SK-N-SH (cell line): ENCODE measurements at regions not wholly inside any gene's neighbourhood (a gene's known extent, or its start where the extent isn't known, plus 50 kb on each side); places are given as distances from the start of the nearest gene placed in this dataset.

Experiments used
- CTCF ChIA-PET: fragments of 300-600, 350-600 bp; formaldehyde crosslinking; extraction: SDS; loops from one replicate; lab custom pipeline; 2021; lab: Yijun Ruan, JAX
- POLR2A ChIA-PET: fragments of 350-600 bp; sonication (Branson Sonifier 250); formaldehyde crosslinking; extraction: SDS; loops from one replicate; lab custom pipeline; 2020; ENCODE audit warnings: antibody characterized with exemption, inconsistent platforms; lab: Yijun Ruan, JAX
- DNase-seq: peaks from one replicate; pipeline ENCODE4 v3.0.0; 2012
- H2AFZ ChIP-seq: fragments of 200-600 bp; sonication (generic); 2 replicates; pipeline ENCODE4 v1.8.1; 2016; ENCODE audit warnings: antibody characterized with exemption, mild to moderate bottlenecking, low read depth
- H3F3A ChIP-seq: fragments of 200-600 bp; sonication (generic); replicated peaks from 2 replicates; pipeline ENCODE3; 2016; ENCODE audit warnings: antibody characterized with exemption, mild to moderate bottlenecking; ENCODE audit not compliant: insufficient read depth
- H3K27ac ChIP-seq, 2 experiments: fragments of 200-500 bp in 1 of 2; fragments of 200-600 bp in 1 of 2; sonication (Bioruptor generic) in 1 of 2; sonication (generic), shearing (Covaris generic) in 1 of 2; 2 replicates each; pipeline versions ENCODE4 v1.5.1 to v1.6.1; 2014 to 2016; ENCODE audit warnings: low read depth in 2 of 2, inconsistent platforms in 1 of 2, low read length in 1 of 2, mild to moderate bottlenecking in 1 of 2, mixed read lengths in 1 of 2
- H3K27me3 ChIP-seq: fragments of 200-600 bp; sonication (generic), shearing (Covaris generic); 2 replicates; pipeline ENCODE4 v1.6.1; 2016; ENCODE audit warnings: mixed run types; ENCODE audit not compliant: insufficient read depth
- H3K36me3 ChIP-seq, 2 experiments: fragments of 200-500 bp in 1 of 2; fragments of 200-600 bp in 1 of 2; sonication (Bioruptor generic) in 1 of 2; sonication (generic) in 1 of 2; replicated peaks in 1 of 2; 2 replicates each; pipeline versions ENCODE3 to v1.5.1; 2014 to 2016; ENCODE audit warnings: low read length in 1 of 2, mild to moderate bottlenecking in 1 of 2; ENCODE audit not compliant: insufficient read depth in 2 of 2, control insufficient read depth in 1 of 2
- H3K4me1 ChIP-seq, 2 experiments: fragments of 200-500 bp in 1 of 2; fragments of 200-600 bp in 1 of 2; sonication (Bioruptor generic) in 1 of 2; sonication (generic), shearing (Covaris generic) in 1 of 2; 2 replicates each; pipeline versions ENCODE4 v1.5.1 to v1.6.1; 2014 to 2016; ENCODE audit warnings: low read depth in 1 of 2, low read length in 1 of 2, mixed run types in 1 of 2; ENCODE audit not compliant: insufficient read depth in 2 of 2, control insufficient read depth in 1 of 2
- H3K4me2 ChIP-seq: fragments of 200-600 bp; sonication (generic), shearing (Covaris generic); 2 replicates; pipeline ENCODE4 v1.6.1; 2017; ENCODE audit warnings: mixed run types
- H3K4me3 ChIP-seq, 2 experiments: fragments of 200-500 bp in 1 of 2; fragments of 200-600 bp in 1 of 2; sonication (Bioruptor generic) in 1 of 2; sonication (generic), shearing (Covaris generic) in 1 of 2; 2 replicates each; pipeline versions ENCODE4 v1.5.1 to v1.8.1; 2014 to 2016; ENCODE audit warnings: low read depth in 2 of 2, inconsistent platforms in 1 of 2, low read length in 1 of 2, mild to moderate bottlenecking in 1 of 2, mixed read lengths in 1 of 2, moderate library complexity in 1 of 2
- H3K79me2 ChIP-seq: fragments of 200-600 bp; sonication (generic); 2 replicates; pipeline ENCODE4 v1.8.1; 2017; ENCODE audit warnings: mild to moderate bottlenecking; ENCODE audit not compliant: insufficient read depth
- H3K9ac ChIP-seq: fragments of 200-600 bp; sonication (generic); 2 replicates; pipeline ENCODE4 v1.6.1; 2017; ENCODE audit warnings: mixed run types
- H3K9me2 ChIP-seq: fragments of 200-600 bp; sonication (generic); 2 replicates; pipeline ENCODE4 v1.6.1; 2017; ENCODE audit warnings: mixed run types
- H3K9me3 ChIP-seq: fragments of 200-600 bp; sonication (generic); 2 replicates; pipeline ENCODE4 v1.6.1; 2017; ENCODE audit warnings: mixed run types, mild to moderate bottlenecking, moderate library complexity
- H4K20me1 ChIP-seq: fragments of 200-600 bp; sonication (generic); 2 replicates; pipeline ENCODE4 v1.6.1; 2017; ENCODE audit warnings: mild to moderate bottlenecking, mixed run types; ENCODE audit not compliant: insufficient read depth
- EP300 ChIP-seq, 2 experiments: IDR thresholded peaks; 2 replicates each; pipeline versions ENCODE4 v1.4.0 to v1.6.1; 2012; ENCODE audit warnings: borderline replicate concordance in 1 of 2, low read depth in 1 of 2, low read length in 1 of 2
- FOXM1 ChIP-seq: IDR thresholded peaks from 2 replicates; pipeline ENCODE4 v1.4.0; 2012; ENCODE audit warnings: low read depth, mild to moderate bottlenecking
- MEF2A ChIP-seq: IDR thresholded peaks from 2 replicates; pipeline ENCODE4 v1.4.0; 2012; ENCODE audit warnings: low read depth, borderline replicate concordance
- MXI1 ChIP-seq: IDR thresholded peaks from 2 replicates; pipeline ENCODE4 v1.6.1; 2012; ENCODE audit warnings: mild to moderate bottlenecking, low read depth, low read length, improper control_type of control experiment
- TAF1 ChIP-seq: IDR thresholded peaks from 2 replicates; pipeline ENCODE4 v1.6.1; 2012; ENCODE audit warnings: low read depth, mild to moderate bottlenecking, low read length, moderate library complexity, borderline replicate concordance
- WGBS: methylation state at CpG from one replicate; pipeline ENCODE4 v1.1.6; 2017; ENCODE audit warnings: low lambda C conversion rate; 5-methylcytosine and 5-hydroxymethylcytosine counted together
- TF ChIP-seq, protein P1 (sequence below): IDR thresholded peaks from 2 replicates; pipeline ENCODE4 v1.4.0; 2012; ENCODE audit warnings: low read depth, borderline replicate concordance
- TF ChIP-seq, protein P2 (sequence below): fragments of 150-350 bp; IDR thresholded peaks from 2 replicates; pipeline ENCODE4 v1.6.1; 2016; ENCODE audit warnings: mild to moderate bottlenecking, low read depth, low read length
- TF ChIP-seq, protein P3 (sequence below): IDR thresholded peaks from 2 replicates; pipeline ENCODE4 v1.4.0; 2012; ENCODE audit warnings: low read depth
- TF ChIP-seq, protein P4 (sequence below): IDR thresholded peaks from 2 replicates; pipeline ENCODE4 v1.6.1; 2012; ENCODE audit warnings: mild to moderate bottlenecking, low read depth, low read length, moderate library complexity
- TF ChIP-seq, protein P5 (sequence below): fragments of 200-600 bp; sonication (generic); IDR thresholded peaks from 2 replicates; pipeline ENCODE4 v1.6.1; 2017; ENCODE audit warnings: antibody characterized with exemption, mild to moderate bottlenecking, moderate library complexity

DNA sequence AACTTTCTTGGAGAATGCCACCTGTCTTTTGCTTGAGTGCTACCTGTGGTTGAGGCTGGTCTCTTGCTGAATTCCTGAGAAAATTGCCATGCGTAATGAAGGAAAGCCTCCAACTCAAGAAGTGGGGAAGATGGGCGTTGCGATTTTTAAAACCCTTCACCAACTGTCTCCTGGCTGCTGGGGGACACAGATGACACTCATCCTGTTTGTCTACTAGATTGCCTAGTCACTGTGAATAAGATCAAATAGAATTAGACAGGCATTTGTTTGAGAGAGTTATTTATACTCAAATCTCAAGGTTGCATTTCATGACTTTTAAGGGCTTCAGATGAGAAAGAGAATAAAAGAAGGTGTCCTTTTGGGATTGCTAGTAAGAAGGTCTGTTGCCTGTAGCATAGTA, 84.3 kb upstream of the MTPN start:
- TF ChIP-seq MXI1 (no peak), EP300 (IDR thresholded peaks at IDR 0.05; ENCODE audit: borderline replicate concordance in 1 of 2, low read depth in 1 of 2, low read length in 1 of 2) (no peak), TAF1 (no peak), FOXM1 (no peak), MEF2A (no peak)
- TF ChIP-seq, protein P1, sequence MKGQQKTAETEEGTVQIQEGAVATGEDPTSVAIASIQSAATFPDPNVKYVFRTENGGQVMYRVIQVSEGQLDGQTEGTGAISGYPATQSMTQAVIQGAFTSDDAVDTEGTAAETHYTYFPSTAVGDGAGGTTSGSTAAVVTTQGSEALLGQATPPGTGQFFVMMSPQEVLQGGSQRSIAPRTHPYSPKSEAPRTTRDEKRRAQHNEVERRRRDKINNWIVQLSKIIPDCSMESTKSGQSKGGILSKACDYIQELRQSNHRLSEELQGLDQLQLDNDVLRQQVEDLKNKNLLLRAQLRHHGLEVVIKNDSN, result no peak
- TF ChIP-seq, protein P2, sequence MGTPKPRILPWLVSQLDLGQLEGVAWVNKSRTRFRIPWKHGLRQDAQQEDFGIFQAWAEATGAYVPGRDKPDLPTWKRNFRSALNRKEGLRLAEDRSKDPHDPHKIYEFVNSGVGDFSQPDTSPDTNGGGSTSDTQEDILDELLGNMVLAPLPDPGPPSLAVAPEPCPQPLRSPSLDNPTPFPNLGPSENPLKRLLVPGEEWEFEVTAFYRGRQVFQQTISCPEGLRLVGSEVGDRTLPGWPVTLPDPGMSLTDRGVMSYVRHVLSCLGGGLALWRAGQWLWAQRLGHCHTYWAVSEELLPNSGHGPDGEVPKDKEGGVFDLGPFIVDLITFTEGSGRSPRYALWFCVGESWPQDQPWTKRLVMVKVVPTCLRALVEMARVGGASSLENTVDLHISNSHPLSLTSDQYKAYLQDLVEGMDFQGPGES, result no peak
- TF ChIP-seq, protein P3, sequence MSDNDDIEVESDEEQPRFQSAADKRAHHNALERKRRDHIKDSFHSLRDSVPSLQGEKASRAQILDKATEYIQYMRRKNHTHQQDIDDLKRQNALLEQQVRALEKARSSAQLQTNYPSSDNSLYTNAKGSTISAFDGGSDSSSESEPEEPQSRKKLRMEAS, result no peak
- TF ChIP-seq, protein P4, sequence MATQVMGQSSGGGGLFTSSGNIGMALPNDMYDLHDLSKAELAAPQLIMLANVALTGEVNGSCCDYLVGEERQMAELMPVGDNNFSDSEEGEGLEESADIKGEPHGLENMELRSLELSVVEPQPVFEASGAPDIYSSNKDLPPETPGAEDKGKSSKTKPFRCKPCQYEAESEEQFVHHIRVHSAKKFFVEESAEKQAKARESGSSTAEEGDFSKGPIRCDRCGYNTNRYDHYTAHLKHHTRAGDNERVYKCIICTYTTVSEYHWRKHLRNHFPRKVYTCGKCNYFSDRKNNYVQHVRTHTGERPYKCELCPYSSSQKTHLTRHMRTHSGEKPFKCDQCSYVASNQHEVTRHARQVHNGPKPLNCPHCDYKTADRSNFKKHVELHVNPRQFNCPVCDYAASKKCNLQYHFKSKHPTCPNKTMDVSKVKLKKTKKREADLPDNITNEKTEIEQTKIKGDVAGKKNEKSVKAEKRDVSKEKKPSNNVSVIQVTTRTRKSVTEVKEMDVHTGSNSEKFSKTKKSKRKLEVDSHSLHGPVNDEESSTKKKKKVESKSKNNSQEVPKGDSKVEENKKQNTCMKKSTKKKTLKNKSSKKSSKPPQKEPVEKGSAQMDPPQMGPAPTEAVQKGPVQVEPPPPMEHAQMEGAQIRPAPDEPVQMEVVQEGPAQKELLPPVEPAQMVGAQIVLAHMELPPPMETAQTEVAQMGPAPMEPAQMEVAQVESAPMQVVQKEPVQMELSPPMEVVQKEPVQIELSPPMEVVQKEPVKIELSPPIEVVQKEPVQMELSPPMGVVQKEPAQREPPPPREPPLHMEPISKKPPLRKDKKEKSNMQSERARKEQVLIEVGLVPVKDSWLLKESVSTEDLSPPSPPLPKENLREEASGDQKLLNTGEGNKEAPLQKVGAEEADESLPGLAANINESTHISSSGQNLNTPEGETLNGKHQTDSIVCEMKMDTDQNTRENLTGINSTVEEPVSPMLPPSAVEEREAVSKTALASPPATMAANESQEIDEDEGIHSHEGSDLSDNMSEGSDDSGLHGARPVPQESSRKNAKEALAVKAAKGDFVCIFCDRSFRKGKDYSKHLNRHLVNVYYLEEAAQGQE, result no peak
- TF ChIP-seq, protein P5, sequence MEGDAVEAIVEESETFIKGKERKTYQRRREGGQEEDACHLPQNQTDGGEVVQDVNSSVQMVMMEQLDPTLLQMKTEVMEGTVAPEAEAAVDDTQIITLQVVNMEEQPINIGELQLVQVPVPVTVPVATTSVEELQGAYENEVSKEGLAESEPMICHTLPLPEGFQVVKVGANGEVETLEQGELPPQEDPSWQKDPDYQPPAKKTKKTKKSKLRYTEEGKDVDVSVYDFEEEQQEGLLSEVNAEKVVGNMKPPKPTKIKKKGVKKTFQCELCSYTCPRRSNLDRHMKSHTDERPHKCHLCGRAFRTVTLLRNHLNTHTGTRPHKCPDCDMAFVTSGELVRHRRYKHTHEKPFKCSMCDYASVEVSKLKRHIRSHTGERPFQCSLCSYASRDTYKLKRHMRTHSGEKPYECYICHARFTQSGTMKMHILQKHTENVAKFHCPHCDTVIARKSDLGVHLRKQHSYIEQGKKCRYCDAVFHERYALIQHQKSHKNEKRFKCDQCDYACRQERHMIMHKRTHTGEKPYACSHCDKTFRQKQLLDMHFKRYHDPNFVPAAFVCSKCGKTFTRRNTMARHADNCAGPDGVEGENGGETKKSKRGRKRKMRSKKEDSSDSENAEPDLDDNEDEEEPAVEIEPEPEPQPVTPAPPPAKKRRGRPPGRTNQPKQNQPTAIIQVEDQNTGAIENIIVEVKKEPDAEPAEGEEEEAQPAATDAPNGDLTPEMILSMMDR, result no peak
- TF ChIP-seq, all 33 proteins: peak for 0
- Histone ChIP-seq H3K4me1 (peaks cover 2 to 4% of the 10 kb centered on the region in 2 experiments; a peak in 2 of 4 replicates), H3K9me3 (no peaks in the 10 kb centered on the region), H3K4me2 (no peak overlapping the region), H3K27ac (no peak overlapping the region), H3K9me2 (no peaks in the 10 kb centered on the region), H4K20me1 (no peaks in the 10 kb centered on the region), H3K4me3 (no peak overlapping the region), H3F3A (no peaks in the 10 kb centered on the region), H3K27me3 (no peaks in the 10 kb centered on the region), H3K79me2 (no peaks in the 10 kb centered on the region), H3K36me3 (no peaks in the 10 kb centered on the region), H3K9ac (no peak overlapping the region), H2AFZ (no peak overlapping the region)
- DNase-seq, result no peak
- POLR2A ChIA-PET, result no interaction called here
- 83% methylated on average over 3 of the region's 3 CpGs for WGBS
- CTCF ChIA-PET, result interaction anchor here (1.4 kb wide), 1 partner anchor 9 kb away, joined by 3 read pairs; no protein-coding TSS in a partner anchor
